GM10266 (cell line): ENCODE measurements at regions not wholly inside any gene's neighbourhood (a gene's known extent, or its start where the extent isn't known, plus 50 kb on each side); places are given as distances from the start of the nearest gene placed in this dataset.
"Not testable (repeated sequence)": the region's sequence is repeated elsewhere in the genome, so short reads cannot be mapped to it uniquely, and the experiment has no call there.

Experiments
- DNase-seq: peaks from one replicate; pipeline ENCODE4 v3.0.0; 2012; ENCODE audit errors: extremely low spot score
- TF ChIP-seq, protein P1 (sequence below): IDR thresholded peaks from 2 replicates; pipeline ENCODE4 v1.5.1; 2012; ENCODE audit warnings: mild to moderate bottlenecking, low read depth; ENCODE audit not compliant: control insufficient read depth, insufficient read depth; ENCODE audit errors: missing control alignments

DNA sequence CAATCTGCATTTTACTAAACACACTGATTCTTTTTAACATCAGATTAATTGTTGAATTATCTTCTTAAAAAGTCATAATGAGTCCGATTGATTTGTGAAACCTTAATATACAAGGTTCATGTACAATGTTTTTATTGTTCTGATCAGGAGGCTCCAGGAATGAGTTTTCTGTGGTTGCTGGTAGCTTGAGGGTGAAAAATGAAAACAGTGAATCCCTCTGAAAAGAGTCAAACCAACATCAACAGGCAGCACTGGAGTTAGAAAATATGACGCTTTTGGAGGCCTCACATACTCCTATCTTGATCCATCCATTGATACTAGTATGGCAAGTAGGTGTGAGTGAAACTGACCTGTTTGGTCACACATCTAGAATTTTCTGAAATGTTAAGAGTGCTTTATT lies 216.3 kb upstream of the ETAA1 start:
- TF ChIP-seq, protein P1, sequence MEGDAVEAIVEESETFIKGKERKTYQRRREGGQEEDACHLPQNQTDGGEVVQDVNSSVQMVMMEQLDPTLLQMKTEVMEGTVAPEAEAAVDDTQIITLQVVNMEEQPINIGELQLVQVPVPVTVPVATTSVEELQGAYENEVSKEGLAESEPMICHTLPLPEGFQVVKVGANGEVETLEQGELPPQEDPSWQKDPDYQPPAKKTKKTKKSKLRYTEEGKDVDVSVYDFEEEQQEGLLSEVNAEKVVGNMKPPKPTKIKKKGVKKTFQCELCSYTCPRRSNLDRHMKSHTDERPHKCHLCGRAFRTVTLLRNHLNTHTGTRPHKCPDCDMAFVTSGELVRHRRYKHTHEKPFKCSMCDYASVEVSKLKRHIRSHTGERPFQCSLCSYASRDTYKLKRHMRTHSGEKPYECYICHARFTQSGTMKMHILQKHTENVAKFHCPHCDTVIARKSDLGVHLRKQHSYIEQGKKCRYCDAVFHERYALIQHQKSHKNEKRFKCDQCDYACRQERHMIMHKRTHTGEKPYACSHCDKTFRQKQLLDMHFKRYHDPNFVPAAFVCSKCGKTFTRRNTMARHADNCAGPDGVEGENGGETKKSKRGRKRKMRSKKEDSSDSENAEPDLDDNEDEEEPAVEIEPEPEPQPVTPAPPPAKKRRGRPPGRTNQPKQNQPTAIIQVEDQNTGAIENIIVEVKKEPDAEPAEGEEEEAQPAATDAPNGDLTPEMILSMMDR: no peak
- DNase-seq: no peak

DNA sequence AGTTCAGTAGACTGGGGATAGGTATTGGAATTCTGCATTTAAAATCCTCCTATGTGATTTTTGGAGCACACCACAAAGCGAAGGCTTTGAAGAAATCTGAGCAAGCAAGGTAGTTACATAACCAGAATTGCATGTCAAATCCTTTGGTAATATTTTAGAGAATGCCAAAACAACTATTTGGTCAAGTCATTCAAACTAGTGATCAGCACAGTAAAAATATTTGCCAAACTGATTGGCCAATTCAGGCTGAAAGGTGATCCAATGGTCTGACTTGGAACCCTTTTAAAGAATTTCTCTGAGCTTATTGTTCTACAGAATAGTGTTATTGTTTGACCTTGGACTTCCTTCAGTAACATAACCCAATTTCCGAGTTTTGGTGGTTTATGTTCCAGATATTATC lies 214.2 kb upstream of the ETAA1 start:
- no peak for DNase-seq
- TF ChIP-seq, protein P1: no peak

DNA sequence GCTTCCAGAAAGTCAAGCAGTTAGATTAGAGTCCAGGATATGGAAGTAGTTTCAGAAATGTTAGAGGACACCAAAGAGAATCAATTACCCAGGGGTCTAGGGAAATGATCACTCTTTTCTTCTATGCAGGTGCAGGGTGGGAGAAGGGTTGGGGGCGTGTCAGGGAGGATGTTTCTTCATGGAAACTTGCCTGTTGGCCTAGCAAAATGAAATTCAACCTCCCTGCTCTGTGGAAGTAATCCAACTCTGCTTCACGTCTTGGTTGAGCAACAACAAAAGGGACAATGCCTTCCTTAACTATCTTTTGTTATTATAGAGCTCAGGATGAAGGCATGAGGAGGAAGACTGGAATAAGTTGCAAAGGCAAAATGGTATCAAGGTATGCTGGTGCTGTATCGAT lies 210.8 kb upstream of the ETAA1 start:
- TF ChIP-seq, protein P1: no peak
- DNase-seq: no peak

DNA sequence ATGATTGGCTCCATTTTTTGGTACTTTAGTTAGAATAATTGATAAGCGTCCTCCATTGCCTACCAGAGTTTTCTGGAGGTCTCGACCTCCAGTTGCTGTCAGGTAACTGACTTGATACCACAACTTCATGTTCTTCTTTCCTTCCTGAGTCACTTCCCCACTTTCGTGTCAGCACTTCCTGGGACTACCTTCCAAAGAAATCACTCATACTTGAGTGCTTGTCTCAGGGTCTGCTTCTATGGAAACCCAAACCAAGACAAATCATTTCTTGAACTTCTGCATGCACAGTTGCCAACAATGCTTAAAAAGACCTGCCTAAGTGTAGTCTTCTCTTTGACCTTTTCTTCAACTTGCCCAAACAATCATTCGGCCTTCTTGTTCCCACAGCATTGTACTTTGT lies 210.3 kb upstream of the ETAA1 start:
- TF ChIP-seq, protein P1: no peak
- DNase-seq: no peak

DNA sequence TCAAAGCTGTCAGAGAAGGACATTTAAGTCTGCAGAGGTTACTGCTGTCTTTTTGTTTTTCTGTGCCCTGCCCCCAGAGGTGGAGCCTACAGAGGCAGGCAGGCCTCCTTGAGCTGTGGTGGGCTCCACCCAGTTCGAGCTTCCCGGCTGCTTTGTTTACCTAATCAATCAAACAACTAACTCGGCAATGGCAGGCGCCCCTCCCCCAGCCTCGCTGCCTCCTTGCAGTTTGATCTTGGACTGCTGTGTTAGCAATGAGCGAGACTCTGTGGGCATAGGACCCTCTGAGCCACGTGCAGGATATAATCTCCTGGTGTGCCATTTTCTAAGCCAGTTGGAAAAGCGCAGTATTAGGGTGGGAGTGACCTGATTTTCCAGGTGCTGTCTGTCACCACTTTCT lies 201.8 kb upstream of the ETAA1 start:
- DNase-seq: not testable (repeated sequence)

DNA sequence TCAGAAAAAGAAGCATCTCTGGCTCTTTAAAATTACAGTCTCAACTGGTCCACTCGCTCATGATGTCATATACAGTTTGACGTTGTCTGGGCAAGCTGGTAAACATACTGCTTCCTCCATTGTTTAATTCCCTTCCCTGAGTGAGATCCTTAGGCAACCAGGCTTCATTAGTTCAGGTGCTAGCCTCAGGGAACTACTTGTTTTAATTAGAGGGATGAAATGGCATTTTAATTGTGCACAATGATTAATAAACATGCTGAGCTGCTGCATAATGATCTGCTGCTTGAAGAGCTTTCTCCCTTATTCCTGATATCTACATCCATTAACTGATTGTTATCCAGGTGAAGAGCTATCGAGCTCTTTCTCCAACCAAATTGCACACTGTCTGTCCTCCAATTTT lies 195.6 kb upstream of the ETAA1 start:
- TF ChIP-seq, protein P1: no peak
- DNase-seq: no peak

DNA sequence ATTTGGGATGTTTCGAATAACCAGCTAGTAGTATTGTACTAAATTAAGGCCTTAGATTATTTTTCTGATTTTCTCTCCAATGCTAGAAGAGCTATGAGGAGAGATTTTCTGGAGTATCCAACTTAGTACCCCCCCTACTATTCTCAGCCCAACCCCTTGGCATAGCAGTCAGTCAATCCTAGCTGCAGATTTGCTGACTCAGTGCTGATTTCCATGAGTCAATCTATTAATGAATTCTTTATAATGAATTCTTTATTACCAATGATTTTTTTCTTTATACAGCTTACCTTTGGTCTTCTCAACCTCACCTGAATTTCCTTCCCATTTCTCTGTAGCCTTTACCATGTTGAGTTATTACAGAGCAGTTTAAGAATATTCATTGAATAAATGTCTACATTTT lies 192.8 kb upstream of the ETAA1 start:
- TF ChIP-seq, protein P1: no peak
- no peak for DNase-seq

DNA sequence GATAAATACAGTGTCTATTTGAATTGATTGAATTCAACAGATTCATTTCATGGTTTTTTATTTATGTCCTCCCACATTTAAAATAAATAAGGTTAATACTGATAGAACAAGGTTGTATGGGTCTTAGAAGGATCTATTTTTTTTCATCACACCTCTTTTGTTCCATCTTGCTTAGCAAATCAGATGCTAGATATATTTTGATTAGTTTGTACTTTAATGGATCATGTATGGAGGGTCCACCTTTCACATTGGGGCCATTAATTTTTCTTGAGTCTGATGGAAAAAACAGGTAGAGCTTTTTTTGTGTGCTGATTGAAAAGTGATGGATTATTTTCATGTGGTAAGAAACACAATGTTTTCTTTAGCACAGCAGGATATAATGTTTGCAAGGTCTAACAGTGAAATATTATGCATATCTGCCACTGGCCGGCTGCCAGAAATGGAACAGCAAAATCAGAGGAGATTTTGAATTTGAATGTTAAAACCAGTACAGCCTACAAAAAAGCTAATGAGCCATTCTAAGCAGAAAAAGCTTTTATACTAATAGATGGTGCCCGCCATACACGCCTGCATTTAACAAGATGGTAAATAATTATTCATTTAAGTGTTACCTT lies 188.1 kb upstream of the ETAA1 start:
- TF ChIP-seq, protein P1: no peak
- no peak for DNase-seq
